Calu3 (cell line): ENCODE measurements at regions not wholly inside any gene's neighbourhood (a gene's known extent, or its start where the extent isn't known, plus 50 kb on each side); places are given as distances from the start of the nearest gene placed in this dataset.

Experiments used
- BruUV-seq: library from RNA; stranded (reverse); fragments of 400-500 nt; replicated peaks from 2 replicates; lab custom pipeline; 2021; lab: Mats Ljungman, UMichigan
- CTCF ChIA-PET: fragments of 300-600 bp; sonication (Branson Sonifier 250); formaldehyde crosslinking; loops from one replicate; lab custom pipeline; 2022; ENCODE audit warnings: antibody characterized with exemption; lab: Charles Lee
- DNase-seq: peaks from one replicate; pipeline ENCODE4 v3.0.0; 2022
- H3K27ac Mint-ChIP-seq: one replicate; pipeline ENCODE4 v1.8.0; 2022; ENCODE audit warnings: mixed read lengths; ENCODE audit not compliant: unreplicated experiment
- H3K27me3 Mint-ChIP-seq: one replicate; pipeline ENCODE4 v1.8.0; 2022; ENCODE audit warnings: mixed read lengths; ENCODE audit not compliant: unreplicated experiment
- H3K36me3 Mint-ChIP-seq: one replicate; pipeline ENCODE4 v1.8.0; 2022; ENCODE audit warnings: mild to moderate bottlenecking, moderate library complexity, mixed read lengths; ENCODE audit not compliant: insufficient read depth, unreplicated experiment
- H3K4me1 Mint-ChIP-seq: one replicate; pipeline ENCODE4 v1.8.0; 2022; ENCODE audit warnings: mild to moderate bottlenecking, low read depth, mixed read lengths; ENCODE audit not compliant: unreplicated experiment
- H3K4me3 Mint-ChIP-seq: one replicate; pipeline ENCODE4 v1.8.0; 2022; ENCODE audit warnings: mild to moderate bottlenecking, low read depth, moderate library complexity, mixed read lengths; ENCODE audit not compliant: unreplicated experiment
- H3K9me3 Mint-ChIP-seq: one replicate; pipeline ENCODE4 v1.8.0; 2022; ENCODE audit warnings: low read depth, mixed read lengths; ENCODE audit not compliant: unreplicated experiment
- CTCF ChIP-seq: fragments of 200-600 bp; IDR thresholded peaks from one replicate; pipeline ENCODE4 v1.8.0; 2022; ENCODE audit warnings: antibody characterized with exemption; ENCODE audit not compliant: unreplicated experiment
- intact Hi-C: fragments of 100-400 bp; cut with micrococcal nuclease; formaldehyde crosslinking; loops from one replicate; pipeline ENCODE4 v1.10.0; 2022; ENCODE audit not compliant: unreplicated experiment

DNA sequence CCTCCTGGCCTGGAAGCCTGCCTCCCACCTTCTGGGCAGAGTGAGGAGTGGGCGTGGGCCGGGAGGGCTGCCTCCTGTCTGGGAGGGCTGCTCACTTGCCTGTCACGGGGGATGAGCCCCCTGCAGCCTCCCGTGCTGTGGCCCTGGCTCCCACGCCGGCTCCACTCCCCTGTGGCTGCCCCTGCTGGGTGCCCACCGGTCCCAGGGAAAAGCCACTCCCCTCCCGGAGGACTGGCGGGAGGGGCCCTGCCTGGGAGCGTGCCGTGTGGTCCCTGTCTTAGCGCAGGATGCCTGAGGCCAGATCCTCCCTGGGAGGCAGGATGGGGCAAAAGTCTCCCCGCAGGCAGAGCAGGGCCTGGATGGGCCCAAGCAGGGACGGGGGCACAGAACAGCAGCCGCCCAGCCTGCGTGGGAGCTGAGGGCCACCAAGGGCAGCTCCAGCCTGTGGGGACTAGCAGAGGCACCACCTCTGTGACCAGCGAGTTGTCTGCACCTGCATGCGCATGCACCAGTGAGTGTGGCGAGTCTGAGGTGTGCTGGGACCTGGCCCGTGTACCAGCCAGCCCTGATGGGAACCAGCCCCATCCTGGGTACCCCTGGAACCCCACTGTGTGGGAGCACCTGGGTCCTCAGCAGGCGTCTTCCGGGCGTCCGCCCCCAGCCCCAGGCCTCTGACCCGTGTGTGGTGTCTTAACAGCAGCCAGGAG, 339.9 kb downstream of the SEC14L1 start:
- Mint-ChIP-seq H3K27me3 (no peaks in the 10 kb centered on the region), H3K9me3 (no peaks in the 10 kb centered on the region), H3K27ac (no peak overlapping the region), H3K36me3 (peaks cover 41% of the 10 kb centered on the region), H3K4me1 (peaks cover 15% of the 10 kb centered on the region), H3K4me3 (no peak overlapping the region)
- no peak for TF ChIP-seq CTCF
- no peak for DNase-seq
- no TSS peak for BruUV-seq
- intact Hi-C loops, result no loop called here
- CTCF ChIA-PET, result interaction anchor here (0.6 kb wide), 1 partner anchor 21 kb away, joined by 4 read pairs; no protein-coding TSS in a partner anchor

DNA sequence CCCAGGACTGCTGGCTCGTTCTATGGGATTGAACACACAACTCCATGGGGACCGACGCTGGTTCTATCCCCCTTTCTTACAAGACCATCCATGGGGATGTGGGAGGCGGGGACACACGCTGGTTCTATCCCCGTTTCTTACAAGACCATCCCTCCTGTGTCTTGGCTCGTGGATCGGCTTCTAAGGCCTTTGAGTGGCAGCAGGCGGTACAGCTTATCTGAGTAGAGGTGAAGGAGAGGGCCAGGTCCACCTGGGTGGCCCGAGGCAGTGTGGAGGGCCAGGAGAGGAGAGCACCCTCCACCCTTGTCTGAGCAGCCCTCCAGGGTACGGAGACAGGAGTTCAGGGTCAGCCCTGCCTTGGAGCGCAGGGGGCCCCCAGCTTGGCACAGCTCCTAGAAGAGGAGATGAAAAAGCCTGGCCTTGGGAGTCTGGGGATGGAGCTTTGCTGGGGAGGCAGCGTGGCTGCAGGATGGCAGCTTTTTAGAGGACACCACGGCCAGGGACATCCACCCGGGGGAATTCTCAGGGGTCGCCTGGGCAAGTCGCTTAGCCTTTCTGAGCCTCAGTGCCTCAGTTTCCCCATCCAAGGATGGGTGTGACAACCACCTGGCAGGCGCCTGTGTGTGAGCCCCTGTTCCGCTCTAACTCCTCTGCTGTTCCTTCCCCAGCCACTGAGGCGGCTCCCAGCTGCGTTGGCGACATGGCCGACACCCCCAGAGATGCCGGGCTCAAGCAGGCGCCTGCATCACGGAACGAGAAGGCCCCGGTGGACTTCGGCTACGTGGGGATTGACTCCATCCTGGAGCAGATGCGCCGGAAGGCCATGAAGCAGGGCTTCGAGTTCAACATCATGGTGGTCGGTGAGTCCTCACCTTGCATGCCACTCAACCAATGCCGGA, 341.0 kb downstream of the SEC14L1 start:
- H3K27ac Mint-ChIP-seq, result no peak overlapping the region
- peaks cover 11% of the 10 kb centered on the region for H3K4me1 Mint-ChIP-seq
- no TSS peak for BruUV-seq
- CTCF ChIA-PET, result interaction anchor here (0.6 kb wide), 1 partner anchor 19 kb away, joined by 4 read pairs; no protein-coding TSS in a partner anchor
- no peaks in the 10 kb centered on the region for H3K9me3 Mint-ChIP-seq
- DNase-seq, result no peak
- intact Hi-C loops, result no loop called here
- H3K27me3 Mint-ChIP-seq, result no peaks in the 10 kb centered on the region
- H3K4me3 Mint-ChIP-seq, result no peak overlapping the region
- H3K36me3 Mint-ChIP-seq, result peaks cover 31% of the 10 kb centered on the region
- no peak for TF ChIP-seq CTCF

- Mint-ChIP-seq H3K36me3 (peaks cover 32% of the 10 kb centered on the region), H3K27ac (no peak overlapping the region), H3K4me3 (no peak overlapping the region), H3K9me3 (no peaks in the 10 kb centered on the region), H3K4me1 (peaks cover 3% of the 10 kb centered on the region), H3K27me3 (no peaks in the 10 kb centered on the region)
- no peak for DNase-seq
- CTCF ChIA-PET, result no interaction called here
- no TSS peak for BruUV-seq
- intact Hi-C loops, result no loop called here
- TF ChIP-seq CTCF, result no peak
Observed at GRCh38 chr17:77482375-77483127, 341.8 kb downstream of the SEC14L1 start.

- Mint-ChIP-seq H3K27me3 (no peaks in the 10 kb centered on the region), H3K4me3 (no peak overlapping the region), H3K4me1 (no peaks in the 10 kb centered on the region), H3K36me3 (peaks cover 36% of the 10 kb centered on the region), H3K27ac (no peak overlapping the region), H3K9me3 (no peaks in the 10 kb centered on the region)
- TF ChIP-seq CTCF, result no peak
- no TSS peak for BruUV-seq
- intact Hi-C loops, result no loop called here
- no peak for DNase-seq
- CTCF ChIA-PET, result interaction anchor here (1.3 kb wide), 1 partner anchor 13 kb away, joined by 3 read pairs; no protein-coding TSS in a partner anchor
Observed at GRCh38 chr17:77483128-77483598, 342.4 kb downstream of the SEC14L1 start.
